Spleen (tissue), 7 donors: ENCODE measurements at regions not wholly inside any gene's neighbourhood (a gene's known extent, or its start where the extent isn't known, plus 50 kb on each side); places are given as distances from the start of the nearest gene placed in this dataset.

ENCODE experiments used
- POLR2A ChIP-seq, 3 donors: fragments of 450-650 bp; IDR thresholded peaks; one replicate each; pipeline ENCODE4 v1.5.1; 2017; ENCODE audit warnings: antibody characterized with exemption in 3 of 3, mild to moderate bottlenecking in 1 of 3
- TF ChIP-seq, protein P1 (sequence below), 11 experiments: fragments of 200-600 bp in 7 of 11; fragments of 450-650 bp in 4 of 11; sonication (generic) in 4 of 11; IDR thresholded peaks in 8 of 11; conservative IDR thresholded peaks in 3 of 11; 1 replicate in 7 of 11; 2 replicates in 4 of 11; pipeline versions ENCODE4 v1.4.0 to v1.8.0; 2016 to 2021; ENCODE audit warnings: antibody characterized with exemption in 11 of 11, inconsistent platforms in 4 of 11, mild to moderate bottlenecking in 1 of 11
- donor health status: DM: no; HTN: no; CAD: no; lungs with moderate emphysema.
- donor health status: DM: no; HTN: no; CAD: no.
- donor health status: DM: no; HTN: no; CAD: no.

DNA sequence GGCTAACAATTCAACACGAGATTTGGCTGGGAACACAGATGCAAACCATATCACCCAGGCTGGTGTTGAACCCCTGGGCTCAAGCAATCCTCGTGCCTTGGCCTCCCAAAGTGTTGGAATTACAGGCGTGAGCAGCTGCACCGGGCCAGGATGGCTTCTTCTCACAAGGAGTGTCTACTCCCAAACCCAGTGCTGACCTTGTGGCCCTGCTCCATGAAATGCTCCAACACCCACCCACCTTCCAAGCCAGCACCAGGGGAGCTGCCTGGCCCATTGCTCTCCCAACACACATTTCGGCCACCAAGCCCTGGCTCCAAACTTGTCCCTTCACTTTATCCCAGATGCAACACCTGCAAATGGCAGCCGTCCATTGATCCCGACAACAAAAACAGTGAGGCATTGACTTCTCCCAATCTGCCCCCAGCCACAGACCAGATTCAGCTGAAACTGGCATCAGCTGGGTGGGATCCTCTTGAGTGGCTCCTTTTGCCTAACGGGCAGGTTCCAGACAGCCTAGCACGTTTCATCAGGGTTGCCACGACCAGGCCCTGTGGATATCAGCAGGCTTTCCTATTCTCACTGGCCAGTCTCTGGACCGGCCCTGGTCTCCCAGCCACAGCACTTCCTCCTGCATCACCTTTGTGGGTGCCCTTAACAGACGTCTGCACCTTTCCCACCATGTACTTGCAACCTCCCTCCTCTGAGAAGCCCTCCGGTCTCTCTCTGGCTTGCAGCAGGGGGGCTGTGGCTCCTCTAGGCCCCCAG, 105.7 kb upstream of the CARD11 start:
- TF ChIP-seq, protein P1, sequence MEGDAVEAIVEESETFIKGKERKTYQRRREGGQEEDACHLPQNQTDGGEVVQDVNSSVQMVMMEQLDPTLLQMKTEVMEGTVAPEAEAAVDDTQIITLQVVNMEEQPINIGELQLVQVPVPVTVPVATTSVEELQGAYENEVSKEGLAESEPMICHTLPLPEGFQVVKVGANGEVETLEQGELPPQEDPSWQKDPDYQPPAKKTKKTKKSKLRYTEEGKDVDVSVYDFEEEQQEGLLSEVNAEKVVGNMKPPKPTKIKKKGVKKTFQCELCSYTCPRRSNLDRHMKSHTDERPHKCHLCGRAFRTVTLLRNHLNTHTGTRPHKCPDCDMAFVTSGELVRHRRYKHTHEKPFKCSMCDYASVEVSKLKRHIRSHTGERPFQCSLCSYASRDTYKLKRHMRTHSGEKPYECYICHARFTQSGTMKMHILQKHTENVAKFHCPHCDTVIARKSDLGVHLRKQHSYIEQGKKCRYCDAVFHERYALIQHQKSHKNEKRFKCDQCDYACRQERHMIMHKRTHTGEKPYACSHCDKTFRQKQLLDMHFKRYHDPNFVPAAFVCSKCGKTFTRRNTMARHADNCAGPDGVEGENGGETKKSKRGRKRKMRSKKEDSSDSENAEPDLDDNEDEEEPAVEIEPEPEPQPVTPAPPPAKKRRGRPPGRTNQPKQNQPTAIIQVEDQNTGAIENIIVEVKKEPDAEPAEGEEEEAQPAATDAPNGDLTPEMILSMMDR (IDR thresholded peaks at IDR 0.05 in 8 of 11, conservative IDR thresholded peaks at IDR 0.05 in 3 of 11), result no peak
- no peak for TF ChIP-seq POLR2A (IDR thresholded peaks at IDR 0.05)
